GM18517 (cell line): ENCODE measurements at regions not wholly inside any gene's neighbourhood (a gene's known extent, or its start where the extent isn't known, plus 50 kb on each side); places are given as distances from the start of the nearest gene placed in this dataset.
"Not testable (repeated sequence)": the region's sequence is repeated elsewhere in the genome, so short reads cannot be mapped to it uniquely, and the experiment has no call there.

Source experiments
- ATAC-seq: cut with Tn5 transposase; IDR thresholded peaks from one replicate; pipeline ENCODE4 v1.9.1; 2021; ENCODE audit warnings: mild to moderate bottlenecking, moderate library complexity; ENCODE audit not compliant: unreplicated experiment

DNA sequence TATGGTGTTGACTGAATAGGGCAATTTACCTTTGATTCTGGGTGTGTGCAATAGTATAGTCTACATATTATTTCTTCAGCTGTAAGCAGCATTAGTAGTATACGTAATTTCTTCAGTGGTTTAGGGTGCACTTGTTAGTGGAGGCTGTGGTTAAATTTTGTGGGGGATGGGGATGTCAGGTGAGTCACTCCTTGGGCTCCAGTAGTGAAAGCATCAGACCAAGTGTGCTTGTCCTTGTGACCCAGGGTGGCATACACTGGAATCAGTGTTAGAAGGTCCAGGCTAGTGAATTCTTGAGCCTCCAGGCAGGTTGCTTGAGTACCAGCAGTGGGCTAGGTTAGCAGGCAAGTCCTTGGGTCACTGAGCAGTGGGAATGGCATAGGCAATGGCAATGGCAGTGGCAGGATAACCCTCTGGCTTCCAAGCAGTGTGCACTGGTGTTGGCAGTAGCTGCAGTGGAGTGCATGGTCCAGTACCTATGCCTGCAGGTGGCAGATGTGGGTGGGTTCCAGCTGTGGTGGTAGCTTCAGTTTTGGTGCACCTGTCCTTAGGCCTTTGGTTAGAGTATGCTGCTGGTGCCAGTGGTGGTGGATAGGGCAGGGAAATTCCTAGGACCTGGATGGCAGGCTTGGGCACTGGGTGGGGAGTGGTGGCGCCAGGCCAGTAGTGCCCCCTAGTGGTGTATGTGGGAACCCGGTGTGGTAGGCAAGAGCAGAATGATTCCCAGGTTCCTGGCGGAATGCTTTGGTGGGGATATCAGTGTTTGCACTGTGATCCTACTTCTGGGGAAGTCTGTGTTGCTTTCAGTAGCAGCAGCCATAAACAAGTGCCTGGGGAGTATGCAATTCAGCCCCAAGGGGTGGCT is 531.0 kb downstream of the SMARCA1 start:
- ATAC-seq, result no peak

DNA sequence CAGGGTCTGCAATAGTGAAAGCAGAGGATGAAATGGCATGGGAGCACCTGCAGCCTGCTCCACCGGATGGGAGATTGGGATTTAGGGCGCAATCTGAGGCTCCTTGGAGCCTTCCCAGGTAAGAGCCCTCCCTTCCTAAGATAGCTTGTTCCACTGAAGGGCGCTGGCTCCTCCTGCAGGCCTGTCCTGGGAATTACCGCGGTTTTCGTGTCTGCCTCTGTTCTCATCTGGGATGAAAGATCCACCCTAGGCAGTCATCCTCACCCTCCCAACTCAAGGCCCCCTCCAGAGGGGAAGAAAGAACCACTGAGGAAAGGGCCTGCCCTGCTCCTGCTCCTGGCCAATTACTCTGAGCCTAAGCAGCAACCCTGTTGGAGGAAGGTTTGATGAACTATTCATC is 547.5 kb downstream of the SMARCA1 start:
- no peak for ATAC-seq

DNA sequence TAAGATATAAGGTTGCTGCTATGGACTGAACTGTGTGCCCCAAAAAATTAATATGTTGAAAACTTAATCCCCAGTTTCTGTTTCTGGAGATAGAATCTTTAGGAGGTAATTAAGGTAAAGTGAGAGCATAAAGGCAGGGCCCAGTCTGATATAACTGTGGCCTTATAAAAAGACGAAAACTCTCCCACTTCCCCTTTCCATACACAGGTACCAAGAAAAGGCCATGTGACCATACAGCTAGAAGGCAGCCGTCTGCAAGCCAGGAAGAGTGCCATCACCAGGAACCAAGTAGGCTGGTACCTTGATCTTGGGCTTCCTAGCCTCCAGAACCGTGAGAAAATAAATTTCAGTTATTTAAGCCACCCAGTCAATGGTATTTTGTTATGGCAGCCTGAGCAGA is 550.3 kb downstream of the SMARCA1 start:
- ATAC-seq, result no peak

DNA sequence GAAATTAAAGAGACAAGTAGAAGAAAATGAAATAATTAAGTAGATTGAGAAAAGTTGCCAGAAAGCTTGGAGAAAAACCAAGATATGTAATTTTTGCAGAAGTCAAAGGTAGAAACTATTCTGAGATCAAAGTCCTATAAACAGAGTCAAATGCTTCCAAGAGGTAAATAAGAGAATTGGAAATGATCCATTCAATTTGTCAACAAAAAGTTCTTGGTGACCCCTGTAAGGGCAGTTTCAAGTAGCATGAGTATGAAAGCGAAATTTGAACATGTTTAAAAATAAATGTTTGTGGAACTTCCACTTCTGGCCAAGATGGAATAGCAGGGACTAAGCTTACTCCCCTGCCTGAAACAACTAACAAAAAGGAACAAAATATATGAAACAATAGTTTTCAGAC is 562.0 kb downstream of the SMARCA1 start:
- ATAC-seq, result no peak

DNA sequence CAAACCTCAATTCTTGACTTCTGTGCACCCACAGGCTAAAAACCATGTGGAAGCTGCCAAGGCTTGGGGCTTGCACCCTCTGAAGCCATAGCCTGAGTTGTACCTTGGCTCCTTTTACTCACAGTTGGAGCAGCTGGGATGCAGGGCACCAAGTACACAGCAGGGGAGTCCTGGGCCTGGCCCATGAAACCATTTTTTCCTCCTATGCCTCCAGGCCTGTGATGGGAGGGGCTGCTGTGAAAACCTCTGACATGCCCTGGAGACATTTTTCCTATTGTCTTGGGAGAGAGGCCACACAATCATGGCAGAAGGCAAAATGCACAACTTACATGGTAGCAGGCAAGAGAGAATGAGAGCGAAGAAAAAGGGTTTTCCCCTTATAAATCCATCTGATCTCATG is 568.6 kb downstream of the SMARCA1 start:
- ATAC-seq, result not testable (repeated sequence)

DNA sequence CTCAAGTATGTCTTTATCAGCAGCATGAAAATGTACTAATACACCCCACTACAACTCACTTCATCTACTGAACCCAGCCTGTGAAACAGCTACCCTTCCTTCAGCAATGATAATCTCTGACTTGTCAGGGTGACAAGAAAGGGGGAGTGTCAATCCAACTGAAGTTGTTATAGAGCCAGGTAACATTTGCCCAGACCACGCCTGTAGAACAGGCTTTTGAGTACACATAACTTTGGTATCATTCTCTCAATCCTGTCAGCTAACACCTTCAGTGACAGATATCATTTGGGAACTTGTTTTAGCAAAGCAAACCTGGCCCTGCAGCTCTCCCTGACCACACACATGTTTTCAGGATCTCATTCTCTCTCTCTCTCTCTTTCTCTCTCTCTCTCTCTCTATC is 592.2 kb downstream of the SMARCA1 start:
- no peak for ATAC-seq

DNA sequence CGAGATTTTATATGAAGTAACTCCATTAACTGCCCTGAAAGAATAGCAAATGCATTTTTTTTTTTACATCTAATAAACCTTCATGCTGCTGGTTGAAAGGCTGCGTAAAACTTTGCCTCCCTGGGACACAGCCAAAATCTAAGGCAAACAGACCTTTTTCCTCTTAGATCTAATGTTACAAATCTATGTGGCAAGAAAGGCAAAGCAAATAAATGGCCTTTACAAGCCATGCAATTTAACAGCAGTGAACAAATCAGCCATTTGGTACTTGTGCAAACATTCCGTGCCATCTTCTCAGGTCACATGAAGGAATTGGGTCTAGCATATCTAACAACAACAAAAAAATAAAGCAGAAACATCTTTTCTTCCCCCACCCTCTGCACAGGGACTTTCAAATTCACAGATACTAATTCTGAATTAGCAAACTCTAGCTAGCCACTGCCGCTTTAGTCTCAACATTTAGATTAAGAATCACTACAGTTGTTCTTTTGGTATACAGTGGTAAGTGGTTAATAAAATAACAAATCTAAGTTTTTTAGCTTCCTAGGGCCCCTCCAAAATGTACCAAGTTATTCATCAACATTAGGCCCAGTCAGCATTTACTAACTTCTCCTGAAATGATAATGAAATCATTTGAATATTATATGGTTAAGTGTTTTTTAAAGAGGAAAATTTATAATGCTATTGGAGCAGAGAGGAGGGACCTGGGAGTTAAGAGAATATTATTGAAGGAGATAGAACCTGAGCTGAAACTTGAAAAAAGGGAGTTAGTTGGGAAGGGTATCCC is 593.8 kb downstream of the SMARCA1 start:
- ATAC-seq, result no peak

DNA sequence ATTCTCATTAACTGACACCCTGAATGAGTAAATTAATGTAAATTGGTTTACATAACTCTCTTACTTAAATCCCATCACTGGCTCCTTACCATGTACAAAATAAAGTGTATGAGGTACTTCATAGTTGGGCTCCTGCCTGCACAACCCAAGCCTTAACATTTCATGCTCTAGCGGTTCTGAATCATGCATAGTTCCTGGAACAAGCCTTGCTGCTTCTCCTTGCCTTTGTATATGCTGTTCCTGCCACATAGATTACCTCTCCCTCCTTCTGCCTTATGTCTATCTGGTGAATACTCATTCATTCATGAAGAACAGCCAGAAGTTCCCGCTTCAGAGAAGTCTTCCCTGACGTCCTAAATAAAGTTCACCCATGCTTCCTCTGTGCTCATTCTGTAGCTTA is 594.7 kb downstream of the SMARCA1 start:
- no peak for ATAC-seq

DNA sequence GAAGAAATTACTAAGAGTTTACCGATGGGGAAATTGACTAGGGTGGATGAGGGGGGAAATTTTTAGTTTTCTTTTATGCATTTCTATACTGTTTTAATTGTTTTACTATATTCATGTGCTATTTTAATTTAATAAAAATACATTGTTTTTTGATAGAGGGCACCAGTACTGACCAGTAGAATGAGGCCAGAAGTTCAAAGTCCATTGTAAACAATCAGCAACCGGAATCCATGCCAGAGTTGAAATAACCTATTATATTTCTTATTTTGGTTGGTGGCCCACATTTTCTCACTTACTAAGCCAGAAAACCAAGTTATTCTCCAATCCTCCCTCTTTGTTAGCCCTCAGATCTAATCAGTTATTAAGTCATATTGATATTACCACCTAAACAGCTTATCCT is 595.9 kb downstream of the SMARCA1 start:
- no peak for ATAC-seq

DNA sequence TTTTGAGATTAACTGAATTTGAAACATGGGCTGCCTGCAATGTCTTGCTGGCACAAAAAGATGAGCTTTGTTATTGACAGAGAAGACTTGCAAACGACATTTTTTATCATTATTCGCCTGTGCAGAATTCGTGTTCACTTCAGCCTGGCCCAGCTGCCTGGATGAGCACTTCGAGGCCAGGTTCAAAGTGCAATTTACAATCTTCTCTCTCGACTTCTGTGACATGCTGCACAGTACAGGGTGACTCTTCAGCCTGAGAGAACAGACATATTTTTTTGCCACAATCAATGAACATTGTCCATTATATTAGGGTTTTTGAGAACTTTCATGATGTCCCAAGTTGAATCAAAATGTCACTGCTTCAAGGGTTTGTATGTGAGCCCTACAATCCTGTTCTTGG is 616.5 kb downstream of the SMARCA1 start:
- no peak for ATAC-seq

DNA sequence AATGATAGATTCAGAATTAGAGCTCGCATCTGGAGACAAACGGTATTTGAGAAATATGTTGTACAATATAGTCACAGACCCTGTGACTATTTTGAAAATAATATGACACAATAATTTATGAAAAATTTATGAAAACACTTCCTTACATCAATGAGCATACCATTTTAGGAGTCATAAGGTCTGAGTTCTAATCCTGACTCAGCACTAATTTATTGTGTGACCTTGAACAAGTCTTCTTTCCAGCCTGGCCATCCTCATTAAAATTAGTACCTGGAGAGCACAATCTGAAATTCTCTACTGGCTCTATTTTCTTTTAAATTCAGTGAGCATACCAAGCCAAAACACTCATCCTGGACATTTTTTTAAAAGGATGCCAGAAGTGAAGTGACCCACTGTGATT is 622.3 kb downstream of the SMARCA1 start:
- no peak for ATAC-seq

DNA sequence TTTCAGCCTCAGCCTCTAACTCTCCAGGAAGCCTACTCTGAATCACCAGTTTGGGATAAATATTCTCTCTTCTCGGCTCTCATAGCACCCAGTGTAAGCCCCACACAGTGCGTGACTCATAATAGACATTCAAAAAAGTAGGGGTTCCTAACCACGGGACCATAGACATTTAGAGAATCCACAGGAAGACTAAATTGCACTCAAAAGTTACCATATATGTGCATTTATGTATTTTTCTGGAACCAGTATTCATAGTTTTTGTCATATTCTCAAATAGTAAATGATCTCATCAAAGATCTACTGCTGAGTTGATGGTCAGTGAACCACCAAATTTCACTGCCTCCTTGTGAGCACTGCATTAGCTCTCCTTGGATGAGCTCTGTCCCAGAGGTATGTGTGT is 625.7 kb downstream of the SMARCA1 start:
- no peak for ATAC-seq

DNA sequence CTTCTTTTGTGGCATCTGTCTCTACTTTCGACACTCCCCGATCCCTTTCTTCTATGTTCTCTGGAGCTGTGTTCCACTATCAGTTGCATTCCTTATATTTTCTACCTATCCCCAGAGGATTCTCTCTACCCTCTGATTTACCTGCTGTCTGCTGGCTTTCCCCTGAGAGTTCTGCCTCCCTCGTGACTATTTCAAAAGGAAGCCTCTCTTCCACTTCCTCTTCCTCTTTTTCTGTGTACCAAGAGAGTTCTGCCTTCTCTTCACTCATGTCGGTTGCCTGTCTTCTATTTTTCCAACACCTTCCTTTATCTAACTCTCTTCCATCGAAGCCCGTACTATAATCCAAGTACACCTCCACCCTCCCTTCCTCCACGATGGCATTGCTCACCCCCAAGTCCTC is 631.7 kb downstream of the SMARCA1 start:
- ATAC-seq, result no peak

DNA sequence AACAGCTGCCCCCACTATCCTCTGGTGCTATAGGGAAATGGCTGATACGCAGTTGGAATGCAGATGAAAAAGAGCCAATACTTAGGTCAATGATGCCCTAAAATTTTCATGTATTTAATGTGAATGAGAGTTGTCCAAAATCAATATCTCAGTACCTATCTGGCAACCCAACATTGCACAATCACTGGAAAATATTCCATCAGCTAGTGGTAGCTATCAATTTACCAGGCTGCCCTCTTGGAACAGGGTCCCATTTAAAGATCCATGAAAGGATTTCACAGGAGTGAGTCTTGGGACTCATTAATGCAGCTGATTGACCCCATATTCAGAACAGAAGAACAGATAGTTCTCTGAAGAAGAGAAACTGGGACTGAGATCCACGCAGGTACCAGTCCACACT is 638.9 kb downstream of the SMARCA1 start:
- ATAC-seq, result no peak

DNA sequence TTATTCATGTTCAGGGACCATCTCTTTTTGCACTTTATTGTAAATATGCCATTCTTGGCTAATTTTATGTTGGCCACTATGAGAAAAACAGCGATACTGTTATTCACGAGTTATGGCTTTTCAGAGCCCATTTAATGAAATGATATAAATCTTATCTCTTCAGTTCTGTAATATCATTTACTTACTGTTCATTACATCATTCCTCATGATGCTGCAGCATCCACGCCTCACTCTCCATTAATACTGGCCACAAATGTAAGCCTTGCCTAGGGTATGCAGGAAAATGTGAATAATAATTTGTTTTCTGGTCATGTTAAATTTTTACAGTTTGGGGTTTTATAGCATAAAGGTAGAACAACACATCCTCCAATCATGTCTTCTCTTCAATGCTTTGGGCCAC is 639.6 kb downstream of the SMARCA1 start:
- ATAC-seq, result no peak

DNA sequence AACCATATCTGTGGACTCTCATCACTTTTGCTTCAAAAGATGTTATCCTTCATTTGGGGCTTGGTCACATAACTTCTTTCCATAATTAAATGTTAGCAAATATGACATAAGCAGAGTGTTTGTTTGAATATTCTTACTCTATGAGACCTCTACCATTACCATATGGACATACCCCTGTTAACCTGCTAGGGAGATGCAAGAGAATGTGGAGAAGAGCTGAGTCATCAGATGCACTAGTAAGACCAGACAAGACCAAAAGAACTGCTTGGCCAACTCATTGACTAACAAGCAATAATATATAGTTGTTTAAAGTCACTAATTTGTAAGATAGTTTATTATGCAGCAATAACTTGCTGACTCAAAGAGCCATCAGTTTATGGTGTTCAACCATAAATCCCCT is 652.9 kb downstream of the SMARCA1 start:
- ATAC-seq, result no peak

DNA sequence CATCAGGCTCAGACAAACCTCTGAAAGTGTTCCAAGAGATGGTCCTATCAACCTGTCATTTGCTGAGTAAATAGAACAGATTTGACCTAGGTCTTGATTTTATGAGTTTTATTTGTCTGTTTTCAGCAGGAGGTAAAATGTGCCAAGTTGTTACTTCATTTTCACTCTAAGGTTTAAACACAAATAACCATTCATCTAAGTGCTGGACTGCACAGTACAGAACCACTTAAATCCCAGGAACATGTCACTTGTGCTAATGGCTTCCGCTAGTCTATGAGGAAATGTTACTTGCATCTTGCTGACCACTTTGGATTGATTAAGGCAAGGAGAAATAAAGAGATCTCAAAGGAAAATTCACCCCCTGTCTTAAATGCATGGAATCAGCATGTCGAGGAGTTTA is 660.7 kb downstream of the SMARCA1 start:
- ATAC-seq, result no peak

DNA sequence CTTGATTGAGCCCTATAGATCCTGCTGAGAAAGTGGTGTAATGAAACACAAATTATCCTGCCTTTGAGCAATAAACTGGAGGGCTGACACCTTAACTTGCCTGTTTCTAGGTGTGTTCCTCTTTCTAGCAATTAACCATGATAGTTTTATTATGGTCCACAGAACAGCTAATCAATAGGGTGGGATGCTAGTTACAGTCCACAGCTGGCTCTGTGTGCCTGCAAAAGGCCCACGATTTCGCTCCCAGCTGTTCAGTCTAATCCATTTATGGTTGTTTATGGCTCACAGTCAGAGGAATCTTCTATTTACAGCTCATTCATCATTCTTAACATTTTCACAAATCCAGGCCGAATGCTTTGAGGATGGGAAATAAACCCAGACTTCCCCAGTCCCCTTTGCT is 674.9 kb downstream of the SMARCA1 start:
- ATAC-seq, result no peak

DNA sequence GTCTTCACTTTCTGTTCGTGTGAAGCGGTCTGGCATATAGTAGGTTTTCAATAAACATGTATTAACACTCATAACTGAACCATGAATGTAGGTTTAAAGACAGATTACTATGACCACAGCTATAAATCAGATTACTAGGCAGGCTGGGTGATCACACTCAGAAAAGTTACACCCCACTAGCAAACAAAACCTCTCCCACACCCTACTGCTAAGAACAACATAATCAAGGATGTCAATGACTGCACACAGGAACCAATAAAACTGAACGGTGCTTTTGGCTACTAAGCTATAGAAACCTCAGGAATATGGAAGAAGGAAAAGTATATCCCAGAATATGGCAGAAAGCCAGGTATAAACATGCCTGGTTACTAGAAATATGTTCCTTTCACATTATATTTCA is 676.9 kb downstream of the SMARCA1 start:
- ATAC-seq, result no peak

DNA sequence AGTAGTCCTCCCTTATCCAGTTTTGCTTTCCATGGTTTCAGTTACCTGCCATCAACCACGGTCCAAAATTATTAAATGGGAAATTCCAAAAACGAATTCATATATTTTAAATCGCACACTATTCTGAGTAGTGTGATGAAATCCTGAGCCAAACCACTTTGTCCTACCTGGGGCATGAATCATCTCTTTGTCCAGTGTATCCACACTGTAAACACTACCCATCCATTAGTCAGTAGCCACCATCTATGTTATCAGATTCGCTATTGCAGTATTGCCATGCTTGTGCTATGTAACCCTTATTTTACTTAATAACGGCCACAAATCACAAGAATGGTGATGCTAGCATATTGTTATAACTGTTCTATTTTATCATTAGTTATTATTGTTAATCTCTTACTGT is 704.6 kb downstream of the SMARCA1 start:
- no peak for ATAC-seq

DNA sequence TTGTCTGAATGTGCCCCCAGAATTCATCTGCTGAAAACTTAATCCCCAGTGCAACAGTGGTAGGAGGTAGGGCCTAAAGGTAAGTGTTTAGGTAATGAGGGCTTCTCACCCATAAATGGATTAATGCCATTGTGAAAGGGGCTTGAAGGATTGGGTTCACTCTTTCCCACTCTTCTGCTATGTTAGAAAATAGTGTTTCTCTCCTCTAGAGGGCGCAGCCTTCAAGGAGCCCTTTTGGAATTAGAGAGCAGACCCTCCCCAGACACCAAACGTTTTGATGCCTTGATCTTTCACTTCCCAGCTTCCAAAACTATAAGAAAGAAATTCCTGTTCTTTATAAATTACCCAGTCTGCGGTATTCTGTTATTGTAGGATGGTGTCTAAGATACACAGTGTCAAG is 706.4 kb downstream of the SMARCA1 start:
- no peak for ATAC-seq

DNA sequence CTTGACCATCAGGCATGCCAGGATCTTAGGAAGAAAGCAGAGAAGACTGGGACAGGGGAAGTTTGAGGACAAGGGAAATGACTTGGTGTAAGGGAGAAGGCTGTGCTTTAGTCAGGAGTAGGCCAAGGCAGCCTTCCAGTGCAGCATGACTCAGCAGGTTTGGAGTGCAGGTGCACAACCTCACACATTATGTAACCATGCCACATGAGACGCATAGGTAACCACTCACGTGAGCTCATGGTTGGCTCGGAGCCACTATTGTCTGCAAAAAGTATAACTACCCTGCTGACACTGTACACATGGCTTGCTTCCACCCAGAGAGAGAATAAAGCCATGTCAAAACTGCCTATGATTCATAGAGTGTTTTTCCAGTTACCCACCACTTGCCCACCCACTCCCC is 715.9 kb downstream of the SMARCA1 start:
- ATAC-seq, result no peak
